MM.1S (cell line): ENCODE measurements at regions not wholly inside any gene's neighbourhood (a gene's known extent, or its start where the extent isn't known, plus 50 kb on each side); places are given as distances from the start of the nearest gene placed in this dataset.

ENCODE experiments used
- DNase-seq: peaks from one replicate; pipeline ENCODE4 v3.0.0-alpha.2; 2015
- H2AFZ ChIP-seq: fragments of 300-600 bp; sonication (generic); 2 replicates; pipeline ENCODE4 v1.6.0; 2016; ENCODE audit warnings: antibody characterized with exemption, low read length
- H3F3A ChIP-seq: fragments of 300-600 bp; sonication (generic); 2 replicates; pipeline ENCODE4 v1.6.1; 2016; ENCODE audit warnings: mild to moderate bottlenecking, antibody characterized with exemption, low read length, moderate library complexity, mixed read lengths; ENCODE audit not compliant: insufficient read depth
- H3K27ac ChIP-seq: fragments of 300-600 bp; sonication (generic); 2 replicates; pipeline ENCODE4 v1.5.1; 2016; ENCODE audit warnings: mild to moderate bottlenecking, low read length
- H3K27me3 ChIP-seq: fragments of 300-600 bp; sonication (generic); replicated peaks from 2 replicates; pipeline ENCODE4 v1.6.0; 2016; ENCODE audit warnings: low read length; ENCODE audit not compliant: insufficient read depth
- H3K36me3 ChIP-seq: fragments of 300-600 bp; sonication (generic); replicated peaks from 2 replicates; pipeline ENCODE4 v1.6.1; 2016; ENCODE audit warnings: mild to moderate bottlenecking, low read length, mixed read lengths; ENCODE audit not compliant: insufficient read depth
- H3K4me1 ChIP-seq: fragments of 300-600 bp; sonication (generic); 2 replicates; pipeline ENCODE4 v1.6.1; 2016; ENCODE audit warnings: low read length, mixed read lengths
- H3K4me2 ChIP-seq: fragments of 300-600 bp; sonication (generic); 2 replicates; pipeline ENCODE4 v1.6.0; 2016; ENCODE audit warnings: low read depth, low read length
- H3K4me3 ChIP-seq: fragments of 300-600 bp; sonication (generic); 2 replicates; pipeline ENCODE4 v1.5.1; 2016; ENCODE audit warnings: low read length, mixed read lengths
- H3K79me2 ChIP-seq: fragments of 300-600 bp; sonication (generic); 2 replicates; pipeline ENCODE4 v1.6.1; 2016; ENCODE audit warnings: mixed run types, low read length, mixed read lengths
- H3K9ac ChIP-seq: fragments of 300-600 bp; sonication (generic); 2 replicates; pipeline ENCODE4 v1.6.1; 2016; ENCODE audit warnings: low read length, mixed read lengths
- H3K9me2 ChIP-seq: fragments of 300-600 bp; sonication (generic); replicated peaks from 2 replicates; pipeline ENCODE4 v1.6.1; 2016; ENCODE audit warnings: mild to moderate bottlenecking, low read length, mixed read lengths; ENCODE audit not compliant: insufficient read depth
- H3K9me3 ChIP-seq: fragments of 300-600 bp; sonication (generic); replicated peaks from 2 replicates; pipeline ENCODE4 v1.6.1; 2016; ENCODE audit warnings: mild to moderate bottlenecking, low read length, mixed read lengths; ENCODE audit not compliant: insufficient read depth
- H4K20me1 ChIP-seq: fragments of 300-600 bp; sonication (generic); 2 replicates; pipeline ENCODE4 v1.6.1; 2016; ENCODE audit warnings: mild to moderate bottlenecking, low read length, moderate library complexity, mixed read lengths; ENCODE audit not compliant: insufficient read depth
- EZH2 ChIP-seq: fragments of 300-600 bp; sonication (generic); optimal IDR thresholded peaks from 2 replicates; pipeline ENCODE3; 2017; ENCODE audit warnings: low read depth, mild to moderate bottlenecking, antibody characterized with exemption, low read length, mixed read lengths
- EZH2phosphoT487 ChIP-seq: fragments of 300-600 bp; sonication (generic); IDR thresholded peaks from 2 replicates; pipeline ENCODE4 v1.6.1; 2018; ENCODE audit warnings: antibody characterized with exemption, low read length
- TF ChIP-seq, protein P1 (sequence below): fragments of 300-600 bp; sonication (generic); IDR thresholded peaks from 2 replicates; pipeline ENCODE4 v1.5.1; 2016; ENCODE audit warnings: antibody characterized with exemption, low read length, mixed read lengths

DNA sequence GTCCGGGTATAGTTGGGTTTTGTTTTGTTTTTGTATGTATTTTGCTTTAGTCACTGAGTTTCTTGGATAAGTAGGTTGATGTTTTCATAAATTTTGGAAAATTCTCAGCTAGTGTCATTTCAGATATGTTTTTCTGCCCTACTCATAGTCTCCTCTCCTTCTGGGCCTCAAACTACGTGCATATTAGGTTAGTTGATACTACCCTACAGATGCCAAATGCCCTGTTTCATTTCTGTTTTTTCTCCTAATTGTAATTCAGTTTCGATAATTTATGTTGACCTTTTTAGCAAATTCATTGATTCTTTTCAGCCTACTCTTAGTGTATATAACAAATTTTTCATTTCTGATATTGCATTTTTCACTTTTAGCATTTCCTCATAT lies 268.6 kb upstream of the RGS18 start:
- Histone ChIP-seq H3K9ac (no peak overlapping the region), H3K79me2 (no peaks in the 10 kb centered on the region), H4K20me1 (no peaks in the 10 kb centered on the region), H3K9me2 (no peaks in the 10 kb centered on the region), H3K27ac (no peak overlapping the region), H3K9me3 (no peaks in the 10 kb centered on the region), H3K4me2 (no peak overlapping the region), H3K4me3 (no peak overlapping the region), H2AFZ (no peak overlapping the region), H3K4me1 (peaks cover 9% of the 10 kb centered on the region; the same call in 1 of the 2 replicates), H3F3A (no peaks in the 10 kb centered on the region), H3K36me3 (no peaks in the 10 kb centered on the region), H3K27me3 (no peaks in the 10 kb centered on the region)
- no peak for DNase-seq
- TF ChIP-seq EZH2 (no peak), EZH2phosphoT487 (no peak)
- TF ChIP-seq, protein P1, sequence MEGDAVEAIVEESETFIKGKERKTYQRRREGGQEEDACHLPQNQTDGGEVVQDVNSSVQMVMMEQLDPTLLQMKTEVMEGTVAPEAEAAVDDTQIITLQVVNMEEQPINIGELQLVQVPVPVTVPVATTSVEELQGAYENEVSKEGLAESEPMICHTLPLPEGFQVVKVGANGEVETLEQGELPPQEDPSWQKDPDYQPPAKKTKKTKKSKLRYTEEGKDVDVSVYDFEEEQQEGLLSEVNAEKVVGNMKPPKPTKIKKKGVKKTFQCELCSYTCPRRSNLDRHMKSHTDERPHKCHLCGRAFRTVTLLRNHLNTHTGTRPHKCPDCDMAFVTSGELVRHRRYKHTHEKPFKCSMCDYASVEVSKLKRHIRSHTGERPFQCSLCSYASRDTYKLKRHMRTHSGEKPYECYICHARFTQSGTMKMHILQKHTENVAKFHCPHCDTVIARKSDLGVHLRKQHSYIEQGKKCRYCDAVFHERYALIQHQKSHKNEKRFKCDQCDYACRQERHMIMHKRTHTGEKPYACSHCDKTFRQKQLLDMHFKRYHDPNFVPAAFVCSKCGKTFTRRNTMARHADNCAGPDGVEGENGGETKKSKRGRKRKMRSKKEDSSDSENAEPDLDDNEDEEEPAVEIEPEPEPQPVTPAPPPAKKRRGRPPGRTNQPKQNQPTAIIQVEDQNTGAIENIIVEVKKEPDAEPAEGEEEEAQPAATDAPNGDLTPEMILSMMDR = no peak

DNA sequence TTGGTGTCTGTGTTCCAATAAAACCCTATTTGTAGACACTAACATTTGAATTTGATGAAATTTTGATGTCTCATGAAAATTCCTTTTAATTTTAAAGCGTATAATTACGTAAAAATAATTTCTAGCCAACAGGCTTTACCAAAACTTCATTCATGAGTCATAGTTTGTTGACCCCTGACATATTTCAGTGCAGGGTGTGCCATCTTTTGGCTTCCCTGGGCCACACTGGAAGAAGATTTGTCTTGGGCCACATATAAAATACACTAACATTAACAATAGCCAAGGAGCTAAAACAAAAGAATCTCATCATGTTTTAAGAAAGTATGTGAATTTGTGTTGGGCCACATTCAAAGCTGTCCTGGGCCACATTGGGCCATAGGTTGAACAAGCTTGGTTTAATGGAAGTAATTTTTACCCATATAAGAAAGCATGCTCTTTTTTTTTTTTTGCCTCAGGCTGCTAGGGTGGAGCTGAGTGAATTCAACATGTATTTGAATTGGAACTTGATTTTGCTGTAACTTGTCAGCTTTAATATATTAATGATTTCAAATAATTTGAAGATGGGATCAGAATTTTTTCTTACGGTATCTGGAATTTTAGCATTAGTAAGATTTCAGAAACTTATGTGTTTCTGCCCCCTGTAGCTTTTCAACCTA lies 267.7 kb upstream of the RGS18 start:
- Histone ChIP-seq H3K27ac (no peak overlapping the region), H4K20me1 (no peaks in the 10 kb centered on the region), H3K36me3 (no peaks in the 10 kb centered on the region), H3K4me1 (peaks cover 9% of the 10 kb centered on the region; the same call in 1 of the 2 replicates), H3K9me2 (no peaks in the 10 kb centered on the region), H3K9me3 (no peaks in the 10 kb centered on the region), H2AFZ (no peak overlapping the region), H3K4me3 (no peak overlapping the region), H3F3A (no peaks in the 10 kb centered on the region), H3K4me2 (no peak overlapping the region), H3K27me3 (no peaks in the 10 kb centered on the region), H3K79me2 (no peaks in the 10 kb centered on the region), H3K9ac (no peak overlapping the region)
- TF ChIP-seq, protein P1 = no peak
- TF ChIP-seq EZH2phosphoT487 = no peak
- no peak for TF ChIP-seq EZH2
- no peak for DNase-seq

DNA sequence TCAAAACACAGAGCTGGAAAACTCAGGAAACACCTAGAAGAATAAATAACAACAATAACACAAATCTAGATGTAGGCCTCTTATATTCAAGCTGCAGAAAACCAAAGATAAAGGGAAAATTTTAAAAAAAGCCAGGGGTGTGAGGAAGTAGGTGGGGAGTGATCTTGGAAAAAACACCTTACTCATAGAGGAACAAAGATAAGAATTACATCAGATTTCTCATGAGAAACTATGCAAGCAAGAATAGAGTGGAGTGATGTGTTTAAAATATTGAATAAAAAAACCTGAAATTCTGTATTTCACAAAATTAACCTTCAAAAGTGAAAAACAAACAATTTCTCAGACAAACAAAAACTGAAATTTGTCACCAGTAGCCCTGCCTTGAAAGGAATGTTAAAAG lies 265.5 kb upstream of the RGS18 start:
- Histone ChIP-seq H3K79me2 (no peaks in the 10 kb centered on the region), H3K9ac (no peak overlapping the region), H3K4me1 (peaks cover 7% of the 10 kb centered on the region; the same call in 1 of the 2 replicates), H3K4me3 (no peak overlapping the region), H3K9me3 (no peaks in the 10 kb centered on the region), H3F3A (no peaks in the 10 kb centered on the region), H3K27me3 (no peaks in the 10 kb centered on the region), H3K27ac (no peak overlapping the region), H3K9me2 (no peaks in the 10 kb centered on the region), H4K20me1 (no peaks in the 10 kb centered on the region), H2AFZ (no peak overlapping the region), H3K4me2 (no peak overlapping the region), H3K36me3 (no peaks in the 10 kb centered on the region)
- no peak for DNase-seq
- TF ChIP-seq EZH2phosphoT487 (no peak), EZH2 (no peak)
- TF ChIP-seq, protein P1 = no peak
